Esophagus muscularis mucosa (tissue), 4 donors: ENCODE measurements at regions not wholly inside any gene's neighbourhood (a gene's known extent, or its start where the extent isn't known, plus 50 kb on each side); places are given as distances from the start of the nearest gene placed in this dataset.

ENCODE experiments used
- DNase-seq: peaks from one replicate; pipeline ENCODE4 v3.0.0-alpha.2; 2017; ENCODE audit errors: extremely low spot score
- H3K27ac ChIP-seq, 4 donors: fragments of 200-600 bp; sonication (generic); replicated peaks in 1 of 4; 1 replicate in 3 of 4; 2 replicates in 1 of 4; pipeline ENCODE4 v1.5.1; 2016 to 2019; ENCODE audit warnings: mild to moderate bottlenecking in 1 of 4
- H3K27me3 ChIP-seq, 4 donors: fragments of 200-600 bp; sonication (generic); one replicate each; pipeline versions ENCODE4 v1.5.1 to v1.6.0; 2016 to 2019
- H3K36me3 ChIP-seq, 4 donors: fragments of 200-600 bp; sonication (generic); one replicate each; pipeline ENCODE4 v1.5.1; 2016 to 2019
- H3K4me1 ChIP-seq, 4 donors: fragments of 200-600 bp; sonication (generic); one replicate each; pipeline ENCODE4 v1.5.1; 2016 to 2019
- H3K4me3 ChIP-seq, 4 donors: fragments of 200-600 bp; sonication (generic); 1 replicate in 2 of 4; 2 replicates in 2 of 4; pipeline ENCODE4 v1.5.1; 2016 to 2019; ENCODE audit warnings: mild to moderate bottlenecking in 4 of 4, moderate library complexity in 1 of 4
- H3K9me3 ChIP-seq, 4 donors: fragments of 200-600 bp; sonication (generic); 1 replicate in 3 of 4; 2 replicates in 1 of 4; pipeline ENCODE4 v1.5.1; 2016 to 2019
- CTCF ChIP-seq, 3 experiments: fragments of 200-600 bp in 2 of 3; fragments of 450-650 bp in 1 of 3; sonication (generic) in 2 of 3; IDR thresholded peaks; one replicate each; pipeline ENCODE4 v1.5.1; 2017 to 2019; ENCODE audit warnings: antibody characterized with exemption in 3 of 3, mild to moderate bottlenecking in 2 of 3, moderate library complexity in 1 of 3
- EP300 ChIP-seq: sonication (generic); formaldehyde crosslinking; IDR thresholded peaks from one replicate; pipeline ENCODE4 v1.6.1; 2017; ENCODE audit warnings: antibody characterized with exemption
- POLR2A ChIP-seq: fragments of 450-650 bp; IDR thresholded peaks from one replicate; pipeline ENCODE4 v1.6.1; 2017; ENCODE audit warnings: antibody characterized with exemption, moderate library complexity, mild to moderate bottlenecking, low read depth
- POLR2AphosphoS5 ChIP-seq, 2 donors: sonication (generic); formaldehyde crosslinking; IDR thresholded peaks; one replicate each; pipeline ENCODE4 v1.6.1; 2017; ENCODE audit warnings: antibody characterized with exemption in 2 of 2
- WGBS: methylation state at CpG from one replicate; pipeline ENCODE4 v1.1.5; 2018; 5-methylcytosine and 5-hydroxymethylcytosine counted together
- intact Hi-C: fragments of 100-400 bp; cut with DNase I; formaldehyde crosslinking; loops from one replicate; pipeline ENCODE4 v1.15.1; 2023

- no peak for DNase-seq
- H3K4me3 ChIP-seq: no peak overlapping the region
- no peak overlapping the region for H3K27ac ChIP-seq
- H3K27me3 ChIP-seq: no peaks in the 10 kb centered on the region
- H3K4me1 ChIP-seq: no peaks in the 10 kb centered on the region
- intact Hi-C loops: no loop called here
- no peaks in the 10 kb centered on the region for H3K9me3 ChIP-seq
- no peaks in the 10 kb centered on the region for H3K36me3 ChIP-seq
- 59% methylated on average over 3 of the region's 3 CpGs for WGBS
- no peak for TF ChIP-seq POLR2A
- TF ChIP-seq CTCF (IDR thresholded peaks at IDR 0.05): no peak
- no peak for TF ChIP-seq POLR2AphosphoS5 (IDR thresholded peaks at IDR 0.05)
- no peak for TF ChIP-seq EP300
Measured at GRCh38 chr7:106590209-106590816, 70.6 kb downstream of the CCDC71L start.

- no peak overlapping the region for H3K4me3 ChIP-seq
- no peaks in the 10 kb centered on the region for H3K4me1 ChIP-seq
- no peaks in the 10 kb centered on the region for H3K27me3 ChIP-seq
- no peaks in the 10 kb centered on the region for H3K9me3 ChIP-seq
- H3K27ac ChIP-seq: no peak overlapping the region
- H3K36me3 ChIP-seq: no peaks in the 10 kb centered on the region
- no peak for TF ChIP-seq EP300
- TF ChIP-seq CTCF (IDR thresholded peaks at IDR 0.05): no peak
- no peak for TF ChIP-seq POLR2AphosphoS5 (IDR thresholded peaks at IDR 0.05)
- no peak for TF ChIP-seq POLR2A
- no peak for DNase-seq
- intact Hi-C loops: no loop called here
- WGBS: 94% methylated on average over 6 of the region's 6 CpGs
Measured at GRCh38 chr7:106589198-106589879, 71.6 kb downstream of the CCDC71L start.

GRCh38 chr7:106588422-106589197 is 72.3 kb downstream of the CCDC71L start:
- Histone ChIP-seq H3K36me3 (no peaks in the 10 kb centered on the region), H3K27ac (no peak overlapping the region), H3K9me3 (no peaks in the 10 kb centered on the region), H3K4me3 (no peak overlapping the region), H3K27me3 (no peaks in the 10 kb centered on the region), H3K4me1 (no peaks in the 10 kb centered on the region)
- intact Hi-C loops: no loop called here
- 85% methylated on average over 7 of the region's 10 CpGs for WGBS
- DNase-seq: no peak
- TF ChIP-seq CTCF (IDR thresholded peaks at IDR 0.05): no peak

- H3K9me3 ChIP-seq: no peaks in the 10 kb centered on the region
- no peaks in the 10 kb centered on the region for H3K27me3 ChIP-seq
- intact Hi-C loops: no loop called here
- 94% methylated on average over 7 of the region's 7 CpGs for WGBS
- no peaks in the 10 kb centered on the region for H3K36me3 ChIP-seq
- TF ChIP-seq POLR2A: no peak
- TF ChIP-seq EP300: no peak
- TF ChIP-seq POLR2AphosphoS5 (IDR thresholded peaks at IDR 0.05): no peak
- TF ChIP-seq CTCF (IDR thresholded peaks at IDR 0.05): no peak
- no peak overlapping the region for H3K27ac ChIP-seq
- no peak overlapping the region for H3K4me3 ChIP-seq
- no peak for DNase-seq
- H3K4me1 ChIP-seq: no peaks in the 10 kb centered on the region
Measured at GRCh38 chr7:106584914-106585759, 75.8 kb downstream of the CCDC71L start.
